ENCODE measurements at regions not wholly inside any gene's neighbourhood (a gene's known extent, or its start where the extent isn't known, plus 50 kb on each side); places are given as distances from the start of the nearest gene placed in this dataset.
"Not testable (repeated sequence)": the region's sequence is repeated elsewhere in the genome, so short reads cannot be mapped to it uniquely, and the experiment has no call there.

GRCh38 chr9:31908891-31909480 lies 475.5 kb upstream of the ACO1 start:
- DNase-seq, result no peak
- intact Hi-C loops (cut with DNase I), result no loop called here
- ATAC-seq (ENCODE audit: poor library complexity), result no peak

DNA sequence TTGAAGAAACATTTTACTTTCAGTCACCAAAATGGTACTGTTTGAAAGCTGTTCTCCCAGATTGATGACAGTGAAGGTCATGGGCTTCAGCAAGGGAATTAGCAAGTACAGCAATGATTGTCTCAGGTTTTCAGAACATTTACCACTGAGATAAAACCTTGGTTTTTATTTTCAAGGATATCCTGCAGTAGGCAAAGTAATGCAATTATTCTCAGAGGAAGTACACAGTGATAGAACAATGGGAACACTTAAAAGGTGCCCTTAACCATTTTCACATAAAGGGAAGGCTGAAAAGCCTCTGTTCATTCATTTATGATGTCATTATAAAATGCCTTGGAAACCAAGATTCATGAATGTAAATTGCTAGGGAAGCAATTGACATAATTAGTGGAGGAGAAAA lies 471.8 kb upstream of the ACO1 start:
- DNase-seq (no peak), ATAC-seq (ENCODE audit: poor library complexity) (no peak)
- intact Hi-C loops (cut with DNase I), result no loop called here

- intact Hi-C loops (cut with DNase I), result no loop called here
- DNase-seq, result no peak
- no peak for ATAC-seq (ENCODE audit: poor library complexity)
These were observed 467.7 kb upstream of the ACO1 start for GRCh38 chr9:31916591-31917241.

DNA sequence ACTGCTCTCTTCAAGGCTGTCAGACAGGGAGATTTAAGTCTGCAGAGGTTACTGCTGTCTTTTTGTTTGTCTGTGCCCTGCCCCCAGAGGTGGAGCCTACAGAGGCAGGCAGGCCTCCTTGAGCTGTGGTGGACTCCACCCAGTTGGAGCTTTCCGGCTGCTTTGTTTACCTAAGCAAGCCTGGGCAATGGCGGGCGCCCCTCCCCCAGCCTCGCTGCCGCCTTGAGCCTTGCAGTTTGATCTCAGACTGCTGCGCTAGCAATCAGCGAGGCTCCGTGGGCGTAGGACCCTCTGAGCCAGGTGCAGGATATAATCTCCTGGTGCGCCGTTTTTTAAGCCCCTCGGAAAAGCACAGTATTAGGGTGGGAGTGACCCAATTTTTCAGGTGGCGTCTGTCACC lies 446.7 kb upstream of the ACO1 start:
- ATAC-seq (ENCODE audit: poor library complexity), result not testable (repeated sequence)

DNA sequence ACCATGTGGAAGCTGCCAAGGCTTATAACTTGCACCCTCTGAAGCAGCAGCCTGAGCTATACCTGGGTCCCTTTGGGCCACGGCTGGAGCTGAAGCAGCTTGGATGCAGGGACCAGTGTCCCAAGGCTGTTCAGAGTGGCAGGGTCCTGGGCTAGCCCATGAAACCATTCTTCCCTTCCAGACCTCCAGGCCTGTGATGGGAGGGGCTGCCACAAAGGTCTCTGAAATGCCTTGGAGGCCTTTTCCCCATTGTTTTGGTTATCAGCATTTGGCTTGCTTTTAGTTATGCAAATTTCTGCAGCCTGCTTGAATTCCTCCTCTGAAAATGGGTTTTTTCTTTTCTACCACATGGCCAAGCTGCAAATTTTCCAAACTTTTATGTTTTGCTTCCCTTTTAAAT lies 433.7 kb upstream of the ACO1 start:
- intact Hi-C loops (cut with DNase I), result no loop called here
- DNase-seq (no peak), ATAC-seq (ENCODE audit: poor library complexity) (no peak)

More for the DNA sequence above, 446.7 kb upstream of the ACO1 start:
- DNase-seq; intact Hi-C loops (cut with DNase I): not testable (repeated sequence)

GRCh38 chr9:31958572-31958971 lies 425.9 kb upstream of the ACO1 start:
- ATAC-seq (ENCODE audit: poor library complexity) (no peak), DNase-seq (no peak)
- intact Hi-C loops (cut with DNase I), result no loop called here

DNA sequence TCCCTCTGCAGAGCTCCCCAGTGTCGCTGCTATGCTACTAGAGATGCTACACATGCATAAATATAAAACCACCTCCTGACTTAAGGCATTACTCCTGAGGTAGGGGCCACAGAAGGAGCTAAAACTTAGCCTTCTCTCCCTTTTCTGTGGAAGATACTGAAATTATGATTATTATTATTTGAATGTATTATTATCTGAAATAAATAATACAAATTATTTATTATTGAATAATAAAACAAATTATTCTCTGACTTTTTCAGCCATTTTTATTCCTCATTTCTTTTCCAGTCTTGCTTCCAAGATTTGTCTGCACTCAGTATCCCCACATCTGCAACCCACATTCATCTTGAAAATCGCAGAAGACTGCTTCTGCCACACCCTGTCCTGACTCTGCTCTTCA lies 414.9 kb upstream of the ACO1 start:
- DNase-seq, result no peak
- ATAC-seq (ENCODE audit: poor library complexity), result no peak
- intact Hi-C loops (cut with DNase I), result no loop called here

DNA sequence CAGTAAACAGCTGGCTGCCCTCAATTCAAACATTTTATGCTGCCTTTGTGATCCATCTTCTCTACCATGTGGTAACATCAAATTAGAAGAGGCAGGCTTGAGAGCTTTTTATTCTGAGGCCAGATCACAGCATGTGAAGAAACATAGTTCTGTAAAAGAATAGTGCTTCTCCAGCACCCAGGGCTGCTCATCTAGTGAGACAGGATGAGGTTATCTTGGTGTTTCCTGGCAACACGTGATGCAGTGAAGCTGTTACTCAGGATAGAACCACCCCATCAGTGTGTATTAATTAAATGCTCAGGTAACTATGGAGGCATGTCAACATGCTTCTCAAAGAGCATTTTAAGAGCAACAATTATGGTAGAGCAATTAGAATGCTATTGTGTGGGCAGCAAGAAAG lies 400.5 kb upstream of the ACO1 start:
- intact Hi-C loops (cut with DNase I), result no loop called here
- no peak for ATAC-seq (ENCODE audit: poor library complexity)
- no peak for DNase-seq

GRCh38 chr9:31996331-31996730 lies 388.1 kb upstream of the ACO1 start:
- intact Hi-C loops (cut with DNase I), result no loop called here

DNA sequence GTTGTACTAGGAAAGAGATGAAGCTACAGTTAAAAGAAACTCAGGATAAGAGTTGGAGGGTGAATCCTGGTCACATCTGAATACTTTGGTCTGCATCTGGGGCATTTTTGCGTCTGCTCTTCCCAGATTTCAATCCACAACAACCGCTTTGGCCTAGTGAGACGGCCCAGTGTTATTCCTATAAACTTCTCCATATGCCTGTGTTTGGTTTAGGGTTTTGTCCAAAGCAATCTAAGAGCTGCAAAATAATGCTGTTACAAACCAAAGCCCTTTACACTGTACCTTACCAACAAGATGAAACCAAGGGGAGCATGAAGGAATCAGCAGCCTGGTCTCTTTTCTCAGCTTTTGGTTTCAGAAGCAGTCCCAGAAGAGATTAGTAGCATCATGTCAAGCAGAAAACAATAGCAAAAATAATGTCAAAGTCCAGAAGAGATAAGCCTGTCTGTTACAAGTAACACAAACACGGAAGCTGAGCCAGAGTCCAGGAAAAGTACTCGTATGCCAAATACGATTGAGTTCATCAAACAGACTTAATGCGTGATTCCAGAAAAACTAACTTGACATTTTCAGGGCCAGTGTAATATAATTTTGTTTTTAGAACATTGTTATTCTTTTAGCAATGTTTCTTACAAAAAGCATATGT lies 379.9 kb upstream of the ACO1 start:
- no peak for ATAC-seq (ENCODE audit: poor library complexity)
- no peak for DNase-seq
- intact Hi-C loops (cut with DNase I), result no loop called here

More at GRCh38 chr9:31996331-31996730, 388.1 kb upstream of the ACO1 start:
- DNase-seq (no peak), ATAC-seq (ENCODE audit: poor library complexity) (no peak)

DNA sequence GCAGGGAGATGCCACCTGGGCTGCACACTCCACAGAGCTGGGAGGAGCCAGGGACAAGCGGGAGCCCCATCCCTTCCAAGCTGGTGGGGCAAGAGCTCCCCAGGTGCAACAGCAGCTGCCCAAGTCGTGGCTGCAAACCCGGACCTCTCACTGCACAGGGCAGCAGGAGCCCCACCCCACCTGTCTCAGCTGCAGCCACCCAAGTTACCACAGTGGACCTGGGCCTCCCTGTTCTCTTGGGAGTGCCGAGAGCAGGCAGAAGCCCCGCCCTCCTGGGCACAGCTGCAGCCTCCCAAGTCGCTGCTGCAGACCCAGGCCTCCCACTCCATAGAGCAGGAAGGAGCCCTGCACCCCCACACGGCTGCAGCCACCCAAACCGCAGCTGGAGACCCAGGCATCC lies 374.1 kb upstream of the ACO1 start:
- intact Hi-C loops (cut with DNase I), result no loop called here
- ATAC-seq (ENCODE audit: poor library complexity) (no peak), DNase-seq (no peak)

GRCh38 chr9:32011049-32011448 lies 373.4 kb upstream of the ACO1 start:
- no peak for DNase-seq
- intact Hi-C loops (cut with DNase I), result no loop called here
- ATAC-seq (ENCODE audit: poor library complexity), result no peak

DNA sequence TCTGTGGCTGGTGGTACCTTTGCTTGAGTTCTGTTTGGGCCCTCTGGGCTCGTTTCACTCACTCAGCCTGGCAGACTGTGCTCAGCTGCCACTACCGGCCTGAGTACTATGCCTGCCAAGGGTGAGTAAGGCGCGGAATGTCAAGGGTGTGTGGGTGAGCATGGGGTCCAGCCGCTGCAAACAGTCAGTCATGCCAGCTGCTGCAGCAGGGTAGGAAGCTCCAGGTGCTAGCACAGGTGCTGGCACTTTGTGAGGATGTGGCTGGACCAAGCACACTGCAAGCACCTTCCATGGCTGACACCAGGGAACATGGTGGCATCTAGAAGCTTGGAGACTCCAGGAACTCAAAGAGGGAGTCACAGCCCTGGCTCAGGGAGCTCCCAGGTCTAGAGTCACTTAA lies 368.6 kb upstream of the ACO1 start:
- DNase-seq (no peak), ATAC-seq (ENCODE audit: poor library complexity) (no peak)
- intact Hi-C loops (cut with DNase I), result no loop called here

DNA sequence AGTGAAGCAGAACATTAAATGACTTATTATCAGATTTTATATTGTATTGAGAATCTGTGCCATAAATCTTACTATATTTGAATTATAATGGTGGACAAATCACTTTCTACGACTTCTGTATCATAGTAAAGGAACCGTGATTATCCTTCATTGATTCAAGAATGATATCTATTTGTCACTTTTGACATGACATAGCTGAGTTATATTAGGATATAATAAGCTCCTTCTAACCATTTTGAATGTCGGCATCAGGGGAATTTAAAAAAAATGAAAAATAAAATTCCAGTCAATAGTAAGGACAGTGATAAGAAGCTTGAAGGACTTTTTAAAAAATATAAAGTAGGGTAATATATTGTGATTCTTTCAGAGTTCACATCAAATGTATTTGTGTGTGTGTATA lies 338.9 kb upstream of the ACO1 start:
- DNase-seq, result no peak
- no peak for ATAC-seq (ENCODE audit: poor library complexity)
- intact Hi-C loops (cut with DNase I), result no loop called here

- intact Hi-C loops (cut with DNase I), result no loop called here
- no peak for DNase-seq
- ATAC-seq (ENCODE audit: poor library complexity), result no peak
These were observed 317.2 kb upstream of the ACO1 start for GRCh38 chr9:32067261-32067660.

DNA sequence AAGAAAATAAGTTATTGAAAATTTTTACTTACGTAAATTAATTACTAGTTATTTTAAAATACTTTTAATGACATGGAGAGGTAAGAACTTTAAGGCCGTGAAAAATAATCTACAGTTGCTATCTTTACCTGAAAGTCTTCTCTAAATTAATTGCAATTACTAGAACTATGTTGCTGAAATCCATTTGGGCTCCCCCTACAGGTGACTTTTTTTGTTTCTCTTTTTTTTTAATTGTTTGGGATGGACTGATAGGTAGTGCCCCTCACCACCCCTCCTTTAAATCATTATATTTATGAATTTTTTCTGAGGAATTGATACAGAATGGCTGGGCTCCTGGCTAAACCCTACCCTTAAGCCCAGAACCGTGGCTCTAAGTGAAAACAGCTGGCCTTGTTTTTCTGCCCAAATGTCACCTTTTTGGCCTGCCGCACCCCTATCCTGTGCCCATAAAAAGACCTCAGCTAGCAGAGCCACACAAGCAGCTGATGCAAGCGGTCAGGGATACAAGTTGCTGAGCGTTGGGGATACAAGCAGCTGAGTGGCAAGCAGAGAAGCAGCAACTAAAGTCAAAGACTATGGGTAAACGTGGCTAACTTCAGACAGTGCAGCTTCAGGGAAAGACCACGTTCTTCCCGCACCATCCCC lies 315.2 kb upstream of the ACO1 start:
- ATAC-seq (ENCODE audit: poor library complexity), result no peak
- intact Hi-C loops (cut with DNase I), result no loop called here
- DNase-seq, result no peak

GRCh38 chr9:32069969-32070368 lies 314.5 kb upstream of the ACO1 start:
- DNase-seq (no peak), ATAC-seq (ENCODE audit: poor library complexity) (no peak)
- intact Hi-C loops (cut with DNase I), result no loop called here

DNA sequence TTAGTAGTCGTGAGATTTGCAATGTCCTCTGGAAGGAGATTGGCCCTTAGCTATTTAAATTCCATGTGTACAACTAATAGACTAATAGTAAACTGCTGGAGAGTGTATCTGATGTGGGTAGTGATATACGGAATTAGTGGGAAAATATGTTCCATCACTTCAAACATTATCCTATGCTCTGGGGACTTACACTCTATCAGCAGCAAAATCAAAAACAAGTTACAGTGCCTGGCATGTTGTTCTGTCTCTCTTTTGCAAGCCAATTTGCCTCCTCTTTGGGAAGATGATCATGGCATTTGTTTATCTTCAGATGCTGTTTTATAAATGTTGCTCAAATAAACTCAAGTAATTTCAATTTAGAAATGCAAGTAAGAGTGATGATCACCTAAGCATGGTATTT lies 311.9 kb upstream of the ACO1 start:
- ATAC-seq (ENCODE audit: poor library complexity), result no peak
- intact Hi-C loops (cut with DNase I), result no loop called here

GRCh38 chr9:32092031-32092430 lies 292.4 kb upstream of the ACO1 start:
- intact Hi-C loops (cut with DNase I), result no loop called here
- DNase-seq (no peak), ATAC-seq (ENCODE audit: poor library complexity) (no peak)

More for the DNA sequence above, 311.9 kb upstream of the ACO1 start:
- DNase-seq, result no peak

- intact Hi-C loops (cut with DNase I), result no loop called here
- DNase-seq, result no peak
These were observed 267.2 kb upstream of the ACO1 start for GRCh38 chr9:32117291-32117690.

More at GRCh38 chr9:32117291-32117690, 267.2 kb upstream of the ACO1 start:
- no peak for ATAC-seq (ENCODE audit: poor library complexity)

Data from Right ventricle myocardium superior (tissue), 1 donor.